Karpas-422 (cell line): ENCODE measurements at regions not wholly inside any gene's neighbourhood (a gene's known extent, or its start where the extent isn't known, plus 50 kb on each side); places are given as distances from the start of the nearest gene placed in this dataset.

Source experiments
- DNase-seq: peaks from one replicate; pipeline ENCODE4 v3.0.0-alpha.2; 2015
- H2AFZ ChIP-seq: fragments of 200-600 bp; sonication (generic); 2 replicates; pipeline ENCODE4 v1.6.1; 2014; ENCODE audit warnings: antibody characterized with exemption, low read length, mixed read lengths
- H3K27ac ChIP-seq: fragments of 200-600 bp; sonication (generic); 2 replicates; pipeline ENCODE4 v1.5.1; 2014; ENCODE audit warnings: mild to moderate bottlenecking, low read length, moderate library complexity
- H3K27me3 ChIP-seq: fragments of 200-600 bp; sonication (generic); 2 replicates; pipeline ENCODE4 v1.6.1; 2014; ENCODE audit warnings: low read length, mixed read lengths
- H3K36me3 ChIP-seq: fragments of 200-600 bp; sonication (generic); 2 replicates; pipeline ENCODE4 v1.6.1; 2014; ENCODE audit warnings: low read length, mixed read lengths; ENCODE audit not compliant: insufficient read depth
- H3K4me1 ChIP-seq: fragments of 200-600 bp; sonication (generic); 2 replicates; pipeline ENCODE4 v1.6.1; 2014; ENCODE audit warnings: mild to moderate bottlenecking, low read length, mixed read lengths
- H3K4me2 ChIP-seq: fragments of 200-600 bp; sonication (generic); 2 replicates; pipeline ENCODE4 v1.6.1; 2014; ENCODE audit warnings: low read length, low read depth, mild to moderate bottlenecking; ENCODE audit not compliant: poor library complexity, severe bottlenecking
- H3K4me3 ChIP-seq: fragments of 200-600 bp; sonication (generic); 2 replicates; pipeline ENCODE4 v1.5.1; 2014; ENCODE audit warnings: mild to moderate bottlenecking, antibody characterized with exemption, low read length, mixed read lengths
- H3K79me2 ChIP-seq: fragments of 200-600 bp; sonication (generic); 2 replicates; pipeline ENCODE4 v1.6.1; 2014; ENCODE audit warnings: mild to moderate bottlenecking, low read length, mixed read lengths
- H3K9ac ChIP-seq: fragments of 200-600 bp; sonication (generic); 2 replicates; pipeline ENCODE4 v1.6.0; 2014; ENCODE audit warnings: low read length
- H3K9me2 ChIP-seq: fragments of 200-600 bp; sonication (generic), shearing (Covaris generic); replicated peaks from 2 replicates; pipeline ENCODE4 v1.6.0; 2014; ENCODE audit warnings: mild to moderate bottlenecking, low read length, moderate library complexity; ENCODE audit not compliant: insufficient read depth
- H3K9me3 ChIP-seq: fragments of 300-700, 200-600 bp; sonication (generic); 2 replicates; pipeline ENCODE4 v1.6.1; 2014; ENCODE audit warnings: low read length, mixed read lengths
- H4K20me1 ChIP-seq: fragments of 200-600 bp; sonication (generic); 2 replicates; pipeline ENCODE4 v1.6.1; 2014; ENCODE audit warnings: mild to moderate bottlenecking, antibody characterized with exemption, low read length, low read depth; ENCODE audit not compliant: insufficient read depth

- H3K79me2 ChIP-seq = no peaks in the 10 kb centered on the region
- no peaks in the 10 kb centered on the region for H3K9me3 ChIP-seq
- H3K4me1 ChIP-seq = no peaks in the 10 kb centered on the region
- no peaks in the 10 kb centered on the region for H3K36me3 ChIP-seq
- no peaks in the 10 kb centered on the region for H3K9me2 ChIP-seq
- no peaks in the 10 kb centered on the region for H3K27me3 ChIP-seq
- H3K27ac ChIP-seq = no peak overlapping the region
- no peak for DNase-seq
- H3K4me3 ChIP-seq = no peak overlapping the region
- H4K20me1 ChIP-seq = no peaks in the 10 kb centered on the region
- H3K4me2 ChIP-seq = no peak overlapping the region
- H3K9ac ChIP-seq = no peak overlapping the region
- no peak overlapping the region for H2AFZ ChIP-seq
These were observed 175.0 kb upstream of the DPH6 start for GRCh38 chr15:35720984-35721383.

DNA sequence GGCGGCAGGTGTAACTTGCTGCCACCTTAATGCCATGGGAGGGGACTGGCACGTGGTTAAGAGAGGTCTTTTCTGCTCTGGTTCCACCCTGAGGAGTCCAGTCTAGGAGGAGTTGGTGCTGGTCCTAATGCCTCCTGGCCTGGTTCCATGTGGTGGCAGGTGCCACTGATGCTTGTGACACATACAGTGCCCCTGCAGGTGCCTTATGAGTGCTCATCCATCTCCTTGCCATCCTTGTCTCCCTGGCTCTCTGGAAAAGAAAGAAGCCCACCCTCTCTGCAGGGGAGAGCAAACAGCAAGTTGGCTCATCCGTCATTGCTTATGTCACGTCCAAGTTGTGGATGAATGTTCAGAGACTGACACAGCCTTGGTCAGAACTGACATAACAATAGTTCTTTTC, 175.8 kb upstream of the DPH6 start:
- no peak for DNase-seq
- Histone ChIP-seq H3K79me2 (no peaks in the 10 kb centered on the region), H3K4me2 (no peak overlapping the region)

GRCh38 chr15:35722501-35722900, 176.5 kb upstream of the DPH6 start:
- no peaks in the 10 kb centered on the region for H3K9me3 ChIP-seq
- DNase-seq = no peak

More for the DNA sequence above, 175.8 kb upstream of the DPH6 start:
- Histone ChIP-seq H3K4me3 (no peak overlapping the region), H3K9me3 (no peaks in the 10 kb centered on the region), H3K36me3 (no peaks in the 10 kb centered on the region), H3K9me2 (no peaks in the 10 kb centered on the region), H3K4me1 (no peaks in the 10 kb centered on the region), H3K9ac (no peak overlapping the region), H3K27me3 (no peaks in the 10 kb centered on the region), H2AFZ (no peak overlapping the region), H4K20me1 (no peaks in the 10 kb centered on the region), H3K27ac (no peak overlapping the region)

GRCh38 chr15:35723120-35723847, 177.3 kb upstream of the DPH6 start:
- Histone ChIP-seq H3K4me1 (no peaks in the 10 kb centered on the region), H3K4me3 (no peak overlapping the region), H4K20me1 (no peaks in the 10 kb centered on the region), H3K9me2 (no peaks in the 10 kb centered on the region), H3K79me2 (no peaks in the 10 kb centered on the region), H2AFZ (no peak overlapping the region), H3K9ac (no peak overlapping the region), H3K4me2 (no peak overlapping the region), H3K36me3 (no peaks in the 10 kb centered on the region), H3K27ac (no peak overlapping the region), H3K9me3 (no peaks in the 10 kb centered on the region), H3K27me3 (no peaks in the 10 kb centered on the region)
- no peak for DNase-seq

More at GRCh38 chr15:35722501-35722900, 176.5 kb upstream of the DPH6 start:
- no peaks in the 10 kb centered on the region for H3K4me1 ChIP-seq
- no peak overlapping the region for H3K4me2 ChIP-seq
- H2AFZ ChIP-seq = no peak overlapping the region
- no peak overlapping the region for H3K9ac ChIP-seq
- H3K4me3 ChIP-seq = no peak overlapping the region
- no peaks in the 10 kb centered on the region for H3K9me2 ChIP-seq
- no peaks in the 10 kb centered on the region for H3K36me3 ChIP-seq
- no peaks in the 10 kb centered on the region for H3K79me2 ChIP-seq
- H4K20me1 ChIP-seq = no peaks in the 10 kb centered on the region
- no peaks in the 10 kb centered on the region for H3K27me3 ChIP-seq
- no peak overlapping the region for H3K27ac ChIP-seq

DNA sequence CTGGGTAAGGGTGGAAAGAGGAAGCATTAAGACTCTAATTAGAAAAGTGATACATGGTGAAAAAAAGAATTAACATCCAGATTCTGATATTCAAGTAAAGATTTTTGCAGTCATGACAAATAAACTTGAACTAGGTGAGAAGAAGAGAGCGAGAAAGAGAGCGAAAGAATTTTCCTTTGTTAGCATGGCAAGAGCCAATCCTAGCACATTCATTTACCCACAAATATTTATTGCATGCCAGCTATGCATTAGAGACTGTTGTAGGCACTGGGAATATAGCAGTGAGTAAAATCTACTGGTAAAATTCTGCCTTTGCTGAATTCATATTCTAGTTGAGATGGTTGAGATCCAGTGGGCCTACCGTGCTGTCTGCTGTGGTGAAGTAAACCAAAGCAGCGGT, 177.9 kb upstream of the DPH6 start:
- Histone ChIP-seq H2AFZ (no peak overlapping the region), H3K4me3 (no peak overlapping the region)

GRCh38 chr15:35724626-35725025, 178.7 kb upstream of the DPH6 start:
- Histone ChIP-seq H3K27ac (no peak overlapping the region), H3K4me1 (no peaks in the 10 kb centered on the region), H2AFZ (no peak overlapping the region), H3K9me3 (no peaks in the 10 kb centered on the region), H3K4me3 (no peak overlapping the region), H3K36me3 (no peaks in the 10 kb centered on the region), H3K4me2 (no peak overlapping the region), H3K9me2 (no peaks in the 10 kb centered on the region), H4K20me1 (no peaks in the 10 kb centered on the region), H3K9ac (no peak overlapping the region), H3K27me3 (no peaks in the 10 kb centered on the region), H3K79me2 (no peaks in the 10 kb centered on the region)
- DNase-seq = no peak

More for the DNA sequence above, 177.9 kb upstream of the DPH6 start:
- Histone ChIP-seq H3K9me2 (no peaks in the 10 kb centered on the region), H3K9ac (no peak overlapping the region), H3K79me2 (no peaks in the 10 kb centered on the region), H3K4me1 (no peaks in the 10 kb centered on the region), H3K36me3 (no peaks in the 10 kb centered on the region), H3K27ac (no peak overlapping the region), H4K20me1 (no peaks in the 10 kb centered on the region), H3K4me2 (no peak overlapping the region), H3K27me3 (no peaks in the 10 kb centered on the region), H3K9me3 (no peaks in the 10 kb centered on the region)
- DNase-seq = no peak

GRCh38 chr15:35725353-35725752, 179.4 kb upstream of the DPH6 start:
- H3K4me2 ChIP-seq = no peak overlapping the region
- no peak overlapping the region for H3K27ac ChIP-seq
- no peaks in the 10 kb centered on the region for H3K36me3 ChIP-seq
- no peak overlapping the region for H3K9ac ChIP-seq
- no peaks in the 10 kb centered on the region for H4K20me1 ChIP-seq
- no peak overlapping the region for H2AFZ ChIP-seq
- H3K9me2 ChIP-seq = no peaks in the 10 kb centered on the region
- no peak for DNase-seq
- H3K79me2 ChIP-seq = no peaks in the 10 kb centered on the region
- no peaks in the 10 kb centered on the region for H3K4me1 ChIP-seq
- H3K4me3 ChIP-seq = no peak overlapping the region
- no peaks in the 10 kb centered on the region for H3K27me3 ChIP-seq
- H3K9me3 ChIP-seq = no peaks in the 10 kb centered on the region

- Histone ChIP-seq H3K9me3 (no peaks in the 10 kb centered on the region), H3K36me3 (no peaks in the 10 kb centered on the region), H3K27me3 (no peaks in the 10 kb centered on the region), H4K20me1 (no peaks in the 10 kb centered on the region), H2AFZ (no peak overlapping the region), H3K9me2 (no peaks in the 10 kb centered on the region), H3K79me2 (no peaks in the 10 kb centered on the region), H3K4me2 (no peak overlapping the region), H3K27ac (no peak overlapping the region), H3K4me1 (no peaks in the 10 kb centered on the region), H3K9ac (no peak overlapping the region), H3K4me3 (no peak overlapping the region)
- DNase-seq = no peak
These were observed 181.7 kb upstream of the DPH6 start for GRCh38 chr15:35727627-35728026.
